Ovary (tissue), 3 donors: ENCODE measurements at regions not wholly inside any gene's neighbourhood (a gene's known extent, or its start where the extent isn't known, plus 50 kb on each side); places are given as distances from the start of the nearest gene placed in this dataset.

ENCODE experiments used
- EP300 ChIP-seq: sonication (generic); formaldehyde crosslinking; IDR thresholded peaks from one replicate; pipeline ENCODE4 v1.6.1; 2017; ENCODE audit warnings: antibody characterized with exemption
- TF ChIP-seq, protein P1 (sequence below), 3 donors: fragments of 450-650 bp in 2 of 3; fragments of 200-600 bp in 1 of 3; IDR thresholded peaks; one replicate each; pipeline versions ENCODE4 v1.5.1 to v1.8.0; 2016 to 2022; ENCODE audit warnings: antibody characterized with exemption in 3 of 3, mild to moderate bottlenecking in 1 of 3
- donor health status: DM: no; HTN: no; CAD: no.

DNA sequence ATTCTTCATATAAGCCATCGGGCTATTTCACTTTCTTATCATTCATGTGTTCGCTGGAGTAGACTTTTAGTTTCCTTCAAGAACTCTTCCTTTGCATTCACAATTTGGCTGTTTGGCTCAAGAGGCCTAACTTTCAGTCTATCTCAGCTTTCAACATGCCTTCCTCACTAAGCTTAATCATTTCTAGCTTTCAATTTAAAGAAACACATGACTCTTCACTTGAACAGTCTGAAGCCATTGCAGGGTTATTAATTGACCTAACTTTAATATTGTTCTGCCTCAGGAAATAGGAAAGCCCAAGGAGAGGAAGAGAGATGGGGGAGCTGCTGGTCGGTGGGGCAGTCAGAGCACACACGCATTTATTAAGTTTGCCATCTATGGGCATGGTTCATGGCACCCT, 158.1 kb downstream of the SUCLA2 start:
- TF ChIP-seq, protein P1, sequence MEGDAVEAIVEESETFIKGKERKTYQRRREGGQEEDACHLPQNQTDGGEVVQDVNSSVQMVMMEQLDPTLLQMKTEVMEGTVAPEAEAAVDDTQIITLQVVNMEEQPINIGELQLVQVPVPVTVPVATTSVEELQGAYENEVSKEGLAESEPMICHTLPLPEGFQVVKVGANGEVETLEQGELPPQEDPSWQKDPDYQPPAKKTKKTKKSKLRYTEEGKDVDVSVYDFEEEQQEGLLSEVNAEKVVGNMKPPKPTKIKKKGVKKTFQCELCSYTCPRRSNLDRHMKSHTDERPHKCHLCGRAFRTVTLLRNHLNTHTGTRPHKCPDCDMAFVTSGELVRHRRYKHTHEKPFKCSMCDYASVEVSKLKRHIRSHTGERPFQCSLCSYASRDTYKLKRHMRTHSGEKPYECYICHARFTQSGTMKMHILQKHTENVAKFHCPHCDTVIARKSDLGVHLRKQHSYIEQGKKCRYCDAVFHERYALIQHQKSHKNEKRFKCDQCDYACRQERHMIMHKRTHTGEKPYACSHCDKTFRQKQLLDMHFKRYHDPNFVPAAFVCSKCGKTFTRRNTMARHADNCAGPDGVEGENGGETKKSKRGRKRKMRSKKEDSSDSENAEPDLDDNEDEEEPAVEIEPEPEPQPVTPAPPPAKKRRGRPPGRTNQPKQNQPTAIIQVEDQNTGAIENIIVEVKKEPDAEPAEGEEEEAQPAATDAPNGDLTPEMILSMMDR (IDR thresholded peaks at IDR 0.05), result no peak
- no peak for TF ChIP-seq EP300
